Loucy (cell line): ENCODE measurements at regions not wholly inside any gene's neighbourhood (a gene's known extent, or its start where the extent isn't known, plus 50 kb on each side); places are given as distances from the start of the nearest gene placed in this dataset.

Source experiments
- EZH2phosphoT487 ChIP-seq: fragments of 200-600 bp; IDR thresholded peaks from 2 replicates; pipeline ENCODE4 v1.6.1; 2018; ENCODE audit warnings: antibody characterized with exemption, mild to moderate bottlenecking, moderate library complexity, borderline replicate concordance
- TF ChIP-seq, protein P1 (sequence below): fragments of 200-600 bp; sonication (generic); conservative IDR thresholded peaks from 2 replicates; pipeline ENCODE4 v1.5.1; 2014; ENCODE audit warnings: mild to moderate bottlenecking, antibody characterized with exemption, low read length

DNA sequence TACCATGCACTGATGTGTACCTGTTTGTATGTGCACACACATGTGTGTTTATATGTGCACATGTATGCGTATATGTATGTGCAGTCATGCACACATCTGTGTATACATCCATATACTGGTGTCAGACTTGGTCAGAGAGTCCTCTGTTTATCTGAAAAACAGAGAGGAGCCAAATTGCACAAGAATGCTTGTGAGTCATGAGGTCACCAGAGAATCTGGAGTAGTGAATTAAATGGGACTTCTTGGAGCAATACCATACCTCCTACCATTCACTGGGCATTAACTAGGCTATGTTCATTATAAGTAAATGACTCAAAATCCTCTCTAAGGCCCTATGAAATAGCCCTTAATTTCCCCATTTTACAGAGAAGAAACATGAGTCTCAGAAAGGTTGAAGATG, 272.1 kb upstream of the C1orf87 start:
- TF ChIP-seq, protein P1, sequence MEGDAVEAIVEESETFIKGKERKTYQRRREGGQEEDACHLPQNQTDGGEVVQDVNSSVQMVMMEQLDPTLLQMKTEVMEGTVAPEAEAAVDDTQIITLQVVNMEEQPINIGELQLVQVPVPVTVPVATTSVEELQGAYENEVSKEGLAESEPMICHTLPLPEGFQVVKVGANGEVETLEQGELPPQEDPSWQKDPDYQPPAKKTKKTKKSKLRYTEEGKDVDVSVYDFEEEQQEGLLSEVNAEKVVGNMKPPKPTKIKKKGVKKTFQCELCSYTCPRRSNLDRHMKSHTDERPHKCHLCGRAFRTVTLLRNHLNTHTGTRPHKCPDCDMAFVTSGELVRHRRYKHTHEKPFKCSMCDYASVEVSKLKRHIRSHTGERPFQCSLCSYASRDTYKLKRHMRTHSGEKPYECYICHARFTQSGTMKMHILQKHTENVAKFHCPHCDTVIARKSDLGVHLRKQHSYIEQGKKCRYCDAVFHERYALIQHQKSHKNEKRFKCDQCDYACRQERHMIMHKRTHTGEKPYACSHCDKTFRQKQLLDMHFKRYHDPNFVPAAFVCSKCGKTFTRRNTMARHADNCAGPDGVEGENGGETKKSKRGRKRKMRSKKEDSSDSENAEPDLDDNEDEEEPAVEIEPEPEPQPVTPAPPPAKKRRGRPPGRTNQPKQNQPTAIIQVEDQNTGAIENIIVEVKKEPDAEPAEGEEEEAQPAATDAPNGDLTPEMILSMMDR: no peak
- TF ChIP-seq EZH2phosphoT487: no peak
